ENCODE measurements at regions not wholly inside any gene's neighbourhood (a gene's known extent, or its start where the extent isn't known, plus 50 kb on each side); places are given as distances from the start of the nearest gene placed in this dataset.

DNA sequence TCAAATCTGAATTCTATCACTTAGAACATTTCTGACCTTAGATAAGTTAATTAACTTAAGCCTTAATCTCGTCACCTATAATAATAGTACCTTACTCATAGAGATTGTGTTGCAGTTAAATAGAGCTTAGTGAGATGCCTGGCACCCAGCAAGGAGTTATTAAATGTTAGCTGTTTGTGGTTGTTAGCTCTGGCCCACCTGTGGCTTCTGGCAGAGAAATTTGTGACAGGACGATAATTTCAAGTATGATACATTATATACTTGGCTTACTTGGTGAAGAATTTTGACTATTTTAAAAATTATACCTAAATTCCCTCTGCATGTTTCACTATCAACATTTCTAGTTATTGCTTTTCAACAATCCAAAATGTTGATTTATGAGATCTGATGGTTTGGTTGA lies 102.9 kb upstream of the CEP162 start (continued):
- TF ChIP-seq, protein P1, sequence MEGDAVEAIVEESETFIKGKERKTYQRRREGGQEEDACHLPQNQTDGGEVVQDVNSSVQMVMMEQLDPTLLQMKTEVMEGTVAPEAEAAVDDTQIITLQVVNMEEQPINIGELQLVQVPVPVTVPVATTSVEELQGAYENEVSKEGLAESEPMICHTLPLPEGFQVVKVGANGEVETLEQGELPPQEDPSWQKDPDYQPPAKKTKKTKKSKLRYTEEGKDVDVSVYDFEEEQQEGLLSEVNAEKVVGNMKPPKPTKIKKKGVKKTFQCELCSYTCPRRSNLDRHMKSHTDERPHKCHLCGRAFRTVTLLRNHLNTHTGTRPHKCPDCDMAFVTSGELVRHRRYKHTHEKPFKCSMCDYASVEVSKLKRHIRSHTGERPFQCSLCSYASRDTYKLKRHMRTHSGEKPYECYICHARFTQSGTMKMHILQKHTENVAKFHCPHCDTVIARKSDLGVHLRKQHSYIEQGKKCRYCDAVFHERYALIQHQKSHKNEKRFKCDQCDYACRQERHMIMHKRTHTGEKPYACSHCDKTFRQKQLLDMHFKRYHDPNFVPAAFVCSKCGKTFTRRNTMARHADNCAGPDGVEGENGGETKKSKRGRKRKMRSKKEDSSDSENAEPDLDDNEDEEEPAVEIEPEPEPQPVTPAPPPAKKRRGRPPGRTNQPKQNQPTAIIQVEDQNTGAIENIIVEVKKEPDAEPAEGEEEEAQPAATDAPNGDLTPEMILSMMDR (conservative IDR thresholded peaks at IDR 0.05; ENCODE audit: low read depth in 2 of 2): no peak
- TF ChIP-seq NANOG (IDR thresholded peaks at IDR 0.05; ENCODE audit: borderline replicate concordance): no peak
- TF ChIP-seq ZNF114 (CRISPR knock-in tag; IDR thresholded peaks at IDR 0.05): no peak
- TF ChIP-seq POLR2AphosphoS5 (IDR thresholded peaks at IDR 0.05; ENCODE audit: low read depth): no peak
- no peak for TF ChIP-seq JUNB (IDR thresholded peaks at IDR 0.05; ENCODE audit: unreplicated experiment)

DNA sequence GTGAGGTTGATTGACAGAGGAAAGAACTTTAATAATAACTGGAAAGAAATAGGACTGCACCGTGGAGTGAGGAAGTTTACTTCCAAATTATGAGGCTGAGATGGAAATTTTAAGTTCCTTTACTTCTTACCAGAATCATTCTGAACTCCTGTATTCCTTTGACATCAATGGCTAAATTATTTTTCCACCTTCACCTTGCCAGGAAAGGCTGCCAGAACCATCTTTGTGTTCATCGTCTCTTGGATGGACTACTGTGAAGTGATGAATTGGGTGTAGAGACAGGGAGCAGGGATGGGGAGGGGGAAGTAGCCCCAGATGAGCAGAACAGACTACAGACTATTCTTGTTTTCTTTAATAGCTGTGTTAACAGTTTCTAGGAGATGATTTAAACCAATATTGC lies 102.1 kb upstream of the CEP162 start:
- no peak overlapping the region for H2AFZ ChIP-seq
- H3K79me2 ChIP-seq (replicated peaks; ENCODE audit: insufficient read depth): no peaks in the 10 kb centered on the region
- DNase-seq (ENCODE audit: low spot score) (no peak), ATAC-seq (peak; percentile 35; the same call in 1 of the 3 replicates)
- no peaks in the 10 kb centered on the region for H3K27me3 ChIP-seq (ENCODE audit: insufficient read depth)
- Mint-ChIP-seq H3K9me3 (no peaks in the 10 kb centered on the region), H3K27me3 (ENCODE audit: insufficient read depth, low read depth, poor library complexity) (no peaks in the 10 kb centered on the region), H3K36me3 (ENCODE audit: low read depth) (no peaks in the 10 kb centered on the region), H3K4me3 (no peak overlapping the region), H3K27ac (no peak overlapping the region), H3K4me1 (peaks cover 14% of the 10 kb centered on the region)
- H3K36me3 ChIP-seq (ENCODE audit: insufficient read depth): no peaks in the 10 kb centered on the region
- no peaks in the 10 kb centered on the region for H3K9me2 ChIP-seq (ENCODE audit: insufficient read depth)
- no peak overlapping the region for H3K4me3 ChIP-seq
- no peaks in the 10 kb centered on the region for H3F3A ChIP-seq (replicated peaks; ENCODE audit: low read depth)
- H3K4me1 ChIP-seq (ENCODE audit: insufficient read depth): peaks cover 18% of the 10 kb centered on the region
- TF ChIP-seq, protein P2, sequence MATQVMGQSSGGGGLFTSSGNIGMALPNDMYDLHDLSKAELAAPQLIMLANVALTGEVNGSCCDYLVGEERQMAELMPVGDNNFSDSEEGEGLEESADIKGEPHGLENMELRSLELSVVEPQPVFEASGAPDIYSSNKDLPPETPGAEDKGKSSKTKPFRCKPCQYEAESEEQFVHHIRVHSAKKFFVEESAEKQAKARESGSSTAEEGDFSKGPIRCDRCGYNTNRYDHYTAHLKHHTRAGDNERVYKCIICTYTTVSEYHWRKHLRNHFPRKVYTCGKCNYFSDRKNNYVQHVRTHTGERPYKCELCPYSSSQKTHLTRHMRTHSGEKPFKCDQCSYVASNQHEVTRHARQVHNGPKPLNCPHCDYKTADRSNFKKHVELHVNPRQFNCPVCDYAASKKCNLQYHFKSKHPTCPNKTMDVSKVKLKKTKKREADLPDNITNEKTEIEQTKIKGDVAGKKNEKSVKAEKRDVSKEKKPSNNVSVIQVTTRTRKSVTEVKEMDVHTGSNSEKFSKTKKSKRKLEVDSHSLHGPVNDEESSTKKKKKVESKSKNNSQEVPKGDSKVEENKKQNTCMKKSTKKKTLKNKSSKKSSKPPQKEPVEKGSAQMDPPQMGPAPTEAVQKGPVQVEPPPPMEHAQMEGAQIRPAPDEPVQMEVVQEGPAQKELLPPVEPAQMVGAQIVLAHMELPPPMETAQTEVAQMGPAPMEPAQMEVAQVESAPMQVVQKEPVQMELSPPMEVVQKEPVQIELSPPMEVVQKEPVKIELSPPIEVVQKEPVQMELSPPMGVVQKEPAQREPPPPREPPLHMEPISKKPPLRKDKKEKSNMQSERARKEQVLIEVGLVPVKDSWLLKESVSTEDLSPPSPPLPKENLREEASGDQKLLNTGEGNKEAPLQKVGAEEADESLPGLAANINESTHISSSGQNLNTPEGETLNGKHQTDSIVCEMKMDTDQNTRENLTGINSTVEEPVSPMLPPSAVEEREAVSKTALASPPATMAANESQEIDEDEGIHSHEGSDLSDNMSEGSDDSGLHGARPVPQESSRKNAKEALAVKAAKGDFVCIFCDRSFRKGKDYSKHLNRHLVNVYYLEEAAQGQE (IDR thresholded peaks at IDR 0.05; ENCODE audit: unreplicated experiment): no peak
- no peak for TF ChIP-seq STAT1 (IDR thresholded peaks at IDR 0.05; ENCODE audit: unreplicated experiment)
- no peak for TF ChIP-seq EZH2phosphoT487 (IDR thresholded peaks at IDR 0.05; ENCODE audit: unreplicated experiment)
- no peak for TF ChIP-seq POLR2AphosphoS5 (IDR thresholded peaks at IDR 0.05; ENCODE audit: low read depth)
- H3K27ac ChIP-seq (ENCODE audit: low read depth): no peak overlapping the region
- peak overlapping the region; percentile 53; the same call in 1 of the 2 replicates for H3K4me2 ChIP-seq
- H4K20me1 ChIP-seq (replicated peaks; ENCODE audit: insufficient read depth): no peaks in the 10 kb centered on the region

DNA sequence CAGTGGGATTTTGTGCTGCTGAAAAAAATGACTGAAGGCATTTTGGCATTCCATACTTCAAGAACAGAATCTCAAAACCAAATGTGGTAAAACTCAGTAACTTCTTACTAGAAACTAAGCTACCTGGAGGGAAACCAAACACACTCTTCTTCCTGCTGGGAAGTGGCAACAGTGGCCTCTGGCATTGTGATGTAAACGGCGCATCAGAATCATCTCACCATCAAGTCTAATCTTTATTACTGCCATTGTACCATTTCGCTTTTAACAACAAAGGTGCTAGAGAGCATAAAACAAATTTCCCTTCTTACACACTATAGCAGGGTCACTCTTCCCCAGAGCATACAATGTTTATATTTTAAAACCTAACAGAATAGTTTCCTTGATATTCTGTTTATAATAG lies 101.6 kb upstream of the CEP162 start:
- Mint-ChIP-seq H3K4me3 (no peak overlapping the region), H3K27me3 (ENCODE audit: insufficient read depth, low read depth, poor library complexity) (no peaks in the 10 kb centered on the region), H3K9me3 (no peaks in the 10 kb centered on the region), H3K4me1 (peaks cover 14% of the 10 kb centered on the region), H3K36me3 (ENCODE audit: low read depth) (no peaks in the 10 kb centered on the region), H3K27ac (no peak overlapping the region)
- no peak overlapping the region for H3K4me3 ChIP-seq
- peak overlapping the region; percentile 53 for H3K4me2 ChIP-seq
- no peak overlapping the region for H2AFZ ChIP-seq
- H3K27me3 ChIP-seq (ENCODE audit: insufficient read depth): no peaks in the 10 kb centered on the region
- H4K20me1 ChIP-seq (replicated peaks; ENCODE audit: insufficient read depth): no peaks in the 10 kb centered on the region
- H3K27ac ChIP-seq (ENCODE audit: low read depth): no peak overlapping the region
- H3K4me1 ChIP-seq (ENCODE audit: insufficient read depth): peaks cover 18% of the 10 kb centered on the region
- H3K9me2 ChIP-seq (ENCODE audit: insufficient read depth): no peaks in the 10 kb centered on the region
- ATAC-seq (peak; percentile 60), DNase-seq (ENCODE audit: low spot score) (peak; percentile 31)
- no peaks in the 10 kb centered on the region for H3F3A ChIP-seq (replicated peaks; ENCODE audit: low read depth)
- H3K36me3 ChIP-seq (ENCODE audit: insufficient read depth): no peaks in the 10 kb centered on the region
- no peaks in the 10 kb centered on the region for H3K79me2 ChIP-seq (replicated peaks; ENCODE audit: insufficient read depth)
- no peak for TF ChIP-seq ZNF331 (CRISPR knock-in tag; IDR thresholded peaks at IDR 0.05; ENCODE audit: low read depth)
- no peak for TF ChIP-seq EZH2 (IDR thresholded peaks at IDR 0.05; ENCODE audit: low read depth, unreplicated experiment)
- no peak for TF ChIP-seq CREB1 (CRISPR knock-in tag; IDR thresholded peaks at IDR 0.05; ENCODE audit: low read depth)
- TF ChIP-seq, protein P1 (conservative IDR thresholded peaks at IDR 0.05; ENCODE audit: low read depth in 2 of 2): no peak
- TF ChIP-seq ZNF114 (CRISPR knock-in tag; IDR thresholded peaks at IDR 0.05): no peak
- no peak for TF ChIP-seq JUNB (IDR thresholded peaks at IDR 0.05; ENCODE audit: unreplicated experiment)
